HG03521 (cell line): ENCODE measurements at regions not wholly inside any gene's neighbourhood (a gene's known extent, or its start where the extent isn't known, plus 50 kb on each side); places are given as distances from the start of the nearest gene placed in this dataset.
"Not testable (repeated sequence)": the region's sequence is repeated elsewhere in the genome, so short reads cannot be mapped to it uniquely, and the experiment has no call there.

Experiments
- ATAC-seq: cut with Tn5 transposase; IDR thresholded peaks from one replicate; pipeline ENCODE4 v1.9.1; 2021; ENCODE audit warnings: mild to moderate bottlenecking, moderate library complexity; ENCODE audit not compliant: unreplicated experiment

DNA sequence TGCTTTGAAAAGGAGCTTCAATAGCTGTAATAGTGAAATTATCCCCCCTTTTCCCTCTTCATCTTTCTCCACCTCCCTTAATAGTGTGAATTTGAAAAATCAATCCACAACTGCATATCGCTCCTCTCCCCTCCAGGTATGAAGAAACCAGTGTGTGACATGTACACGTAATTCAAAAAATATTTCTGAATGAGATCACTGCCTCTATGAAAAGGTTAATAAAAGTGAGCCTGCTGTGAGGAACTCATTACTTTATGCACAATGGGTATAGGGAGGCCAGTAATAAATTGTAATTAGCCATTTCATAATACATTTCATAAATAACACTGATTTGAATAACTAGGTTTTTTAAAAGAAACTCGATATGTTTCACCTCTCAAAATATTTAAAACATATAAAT lies 209.0 kb upstream of the KYNU start:
- ATAC-seq: no peak

DNA sequence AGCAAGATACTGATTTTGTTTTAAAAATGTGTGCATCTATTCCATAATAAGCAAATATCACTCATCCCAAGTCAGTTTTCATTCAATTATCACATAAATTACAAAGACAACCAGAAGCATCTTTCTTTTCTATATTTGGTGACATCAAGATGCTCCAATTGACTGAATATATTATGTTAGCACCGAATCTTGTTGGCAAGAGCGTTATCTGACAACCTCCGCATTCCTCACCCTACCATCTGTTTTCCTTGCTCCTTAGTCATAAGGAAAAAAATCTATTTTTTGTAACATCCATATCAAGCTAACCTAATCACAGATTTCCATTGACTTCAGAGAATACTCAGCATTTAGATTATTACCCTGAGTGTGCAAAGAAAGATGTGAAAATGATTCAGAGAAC lies 212.2 kb upstream of the KYNU start:
- ATAC-seq: no peak

DNA sequence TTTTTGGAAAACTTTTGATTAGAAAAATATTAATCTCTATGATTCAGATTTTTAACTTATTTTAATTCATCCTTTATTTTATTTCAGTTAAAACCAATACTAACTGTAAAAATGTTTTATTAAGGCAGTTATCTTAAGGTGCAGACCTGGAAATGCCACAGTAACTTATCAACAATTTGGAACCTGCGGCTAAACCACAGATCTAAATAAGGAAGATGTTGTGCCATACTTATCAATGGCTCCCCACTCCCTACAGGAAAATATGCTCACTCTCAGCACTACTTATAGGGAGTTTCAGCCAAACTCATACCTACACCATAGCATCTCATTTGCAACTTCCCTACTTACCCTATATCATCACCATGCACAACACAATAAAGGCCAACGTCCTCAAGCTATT lies 226.9 kb upstream of the KYNU start:
- no peak for ATAC-seq

DNA sequence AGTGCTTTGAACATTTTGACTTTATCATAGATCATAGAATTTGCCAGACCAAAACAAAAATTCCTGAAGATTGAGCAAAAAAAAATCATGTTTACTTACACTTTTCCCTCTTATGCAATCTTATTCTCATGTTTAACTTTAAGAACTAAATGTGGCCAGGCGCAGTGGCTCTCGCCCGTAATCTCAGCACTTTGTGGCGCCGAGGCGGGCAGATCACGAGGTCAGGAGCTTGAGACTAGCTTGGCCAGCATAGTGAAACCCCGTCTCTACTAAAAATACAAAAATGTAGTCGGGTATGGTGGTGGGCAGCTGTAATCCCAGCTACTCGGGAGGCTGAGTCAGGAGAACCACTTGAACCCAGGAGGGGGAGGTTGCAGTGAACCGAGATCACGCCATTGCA lies 227.9 kb upstream of the KYNU start:
- ATAC-seq: no peak

DNA sequence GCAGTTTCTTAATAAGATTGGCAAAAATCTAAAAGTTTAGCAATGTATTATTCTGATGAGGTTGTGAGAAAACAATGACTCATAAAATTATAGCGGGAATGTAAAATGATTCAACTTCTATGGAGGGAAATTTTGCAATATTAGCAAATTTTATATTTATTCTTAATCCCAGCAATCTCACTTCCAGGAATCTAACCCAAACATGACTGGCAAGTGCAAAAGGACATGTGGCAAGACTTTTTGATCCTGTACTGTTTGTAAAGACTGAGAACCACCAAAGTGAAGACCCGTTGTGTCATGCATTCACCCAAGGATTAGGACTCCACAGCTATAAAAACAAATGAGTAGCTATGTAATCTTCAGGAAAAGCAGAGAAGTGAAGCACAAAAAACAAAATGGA lies 234.8 kb upstream of the KYNU start:
- ATAC-seq: no peak

DNA sequence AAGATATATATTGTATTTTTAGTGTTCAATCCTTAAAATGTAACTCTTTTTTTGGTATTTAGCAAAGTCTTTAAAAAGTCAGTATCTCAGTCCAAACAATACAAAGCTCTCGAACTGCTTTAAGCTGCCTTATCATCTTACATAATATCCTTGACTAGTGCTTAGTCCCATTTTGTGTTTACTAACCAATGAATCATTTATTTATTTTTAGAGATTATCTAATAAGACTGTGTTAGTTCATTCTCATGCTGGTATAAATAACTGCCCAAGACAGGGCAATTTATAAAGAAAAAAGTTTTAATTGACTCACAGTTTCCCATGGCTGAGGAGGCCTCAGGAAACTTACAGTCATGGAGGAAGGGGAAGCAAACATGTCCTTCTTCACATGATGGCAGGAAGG lies 248.3 kb upstream of the KYNU start:
- no peak for ATAC-seq

DNA sequence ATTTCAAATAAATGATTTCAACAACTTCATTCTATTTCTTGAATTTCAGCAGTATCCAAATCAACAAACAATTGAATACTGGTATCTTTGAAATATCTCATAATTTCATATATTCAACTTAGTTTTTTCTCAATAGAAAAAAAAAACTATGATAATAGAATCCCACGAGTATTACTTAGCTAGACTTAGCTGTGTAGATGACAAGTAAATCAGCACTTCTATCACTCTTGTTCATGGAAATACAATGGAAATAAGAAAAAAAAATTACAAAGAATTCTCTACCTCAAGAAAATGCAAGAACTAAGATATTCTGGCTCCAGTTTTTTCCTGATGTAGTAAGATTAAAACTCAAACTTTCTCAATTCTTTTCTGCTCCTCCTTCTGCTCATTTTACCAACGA lies 256.2 kb upstream of the KYNU start:
- no peak for ATAC-seq

DNA sequence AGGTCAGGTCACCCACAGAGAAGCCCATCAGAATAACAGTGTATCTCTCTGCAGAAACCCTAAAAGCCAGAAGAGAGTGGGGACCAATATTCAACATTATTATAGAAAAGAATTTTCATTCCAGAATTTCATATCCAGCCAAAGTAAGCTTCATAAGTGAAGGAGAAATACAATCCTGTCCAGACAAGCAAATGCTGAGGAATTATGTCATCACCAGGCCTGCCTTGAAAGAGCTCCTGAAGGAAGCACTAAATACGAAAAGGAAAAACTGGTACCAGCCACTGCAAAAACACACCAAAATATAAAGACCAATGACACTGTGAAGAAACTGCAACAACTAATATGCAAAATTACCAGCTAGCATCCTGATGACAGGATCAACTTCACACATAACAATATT lies 260.0 kb upstream of the KYNU start:
- ATAC-seq: no peak

DNA sequence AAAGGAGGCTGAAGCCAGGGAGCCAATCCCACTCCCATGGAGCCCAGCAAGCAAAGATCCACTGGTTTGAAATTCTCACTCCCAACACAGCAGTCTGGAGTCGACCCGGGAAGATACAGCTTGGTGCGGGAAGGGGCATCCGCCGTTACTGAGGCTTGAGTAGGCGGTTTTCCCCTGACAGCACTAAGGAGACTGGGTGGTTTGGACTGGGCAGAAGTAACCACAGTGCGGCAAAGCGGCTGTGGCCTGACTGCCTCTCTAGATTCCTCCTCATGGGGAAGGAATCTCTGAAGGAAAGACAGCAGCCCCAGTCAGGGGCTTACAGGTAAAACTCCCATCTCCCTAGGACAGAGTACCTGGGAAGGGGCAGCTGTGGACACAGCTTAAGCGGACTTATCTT lies 261.6 kb upstream of the KYNU start:
- ATAC-seq: no peak

DNA sequence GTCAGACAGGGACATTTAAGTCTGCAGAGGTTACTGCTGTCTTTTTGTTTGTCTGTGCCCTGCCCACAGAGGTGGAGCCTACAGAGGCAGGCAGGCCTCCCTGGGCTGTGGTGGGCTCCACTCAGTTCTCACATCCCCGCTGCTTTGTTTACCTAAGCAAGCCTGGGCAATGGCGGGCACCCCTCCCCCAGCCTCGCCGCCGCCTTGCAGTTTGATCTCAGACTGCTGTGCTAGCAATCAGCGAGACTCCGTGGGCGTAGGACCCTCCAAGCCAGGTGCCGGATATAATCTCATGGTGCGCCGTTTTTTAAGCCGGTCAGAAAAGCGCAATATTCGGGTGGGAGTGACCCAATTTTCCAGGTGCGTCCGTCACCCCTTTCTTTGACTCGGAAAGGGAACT lies 264.3 kb upstream of the KYNU start:
- ATAC-seq: not testable (repeated sequence)

DNA sequence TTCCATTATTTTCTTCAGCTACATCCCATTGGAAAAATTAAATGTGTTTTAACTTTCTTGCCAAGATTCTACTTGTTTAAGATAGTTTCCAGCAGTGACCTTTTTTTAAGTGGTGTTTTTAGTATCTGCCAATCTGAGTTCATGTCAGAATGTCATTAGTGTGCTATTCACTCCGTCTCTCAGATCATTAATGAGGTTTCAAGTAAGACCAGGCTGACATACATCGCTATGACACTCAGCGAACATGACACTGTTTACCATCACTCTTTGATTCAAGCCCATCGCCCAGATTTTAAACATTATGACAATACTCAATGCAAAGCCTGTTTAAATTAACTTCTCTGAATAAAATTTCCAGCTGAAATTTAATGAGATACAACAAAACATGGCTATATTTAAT lies 272.0 kb upstream of the KYNU start:
- no peak for ATAC-seq

DNA sequence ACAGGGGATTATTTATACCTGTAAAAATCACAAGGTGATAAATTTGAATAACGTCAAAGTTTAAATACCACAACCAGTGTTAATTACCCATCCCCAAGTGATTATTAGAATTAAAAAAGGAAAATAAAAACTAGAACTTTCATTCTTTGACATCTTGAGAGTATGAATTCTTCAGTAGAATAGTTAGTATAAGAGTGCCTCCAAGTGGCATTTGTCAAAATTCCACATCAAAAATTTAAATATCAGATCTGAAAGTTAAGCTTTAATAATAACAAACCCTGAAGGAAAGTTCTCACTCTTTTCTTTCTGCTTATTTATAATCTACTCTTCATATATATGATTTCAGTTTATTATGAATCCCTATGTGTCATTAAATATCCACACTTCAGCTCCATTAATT lies 273.7 kb upstream of the KYNU start:
- ATAC-seq: no peak

DNA sequence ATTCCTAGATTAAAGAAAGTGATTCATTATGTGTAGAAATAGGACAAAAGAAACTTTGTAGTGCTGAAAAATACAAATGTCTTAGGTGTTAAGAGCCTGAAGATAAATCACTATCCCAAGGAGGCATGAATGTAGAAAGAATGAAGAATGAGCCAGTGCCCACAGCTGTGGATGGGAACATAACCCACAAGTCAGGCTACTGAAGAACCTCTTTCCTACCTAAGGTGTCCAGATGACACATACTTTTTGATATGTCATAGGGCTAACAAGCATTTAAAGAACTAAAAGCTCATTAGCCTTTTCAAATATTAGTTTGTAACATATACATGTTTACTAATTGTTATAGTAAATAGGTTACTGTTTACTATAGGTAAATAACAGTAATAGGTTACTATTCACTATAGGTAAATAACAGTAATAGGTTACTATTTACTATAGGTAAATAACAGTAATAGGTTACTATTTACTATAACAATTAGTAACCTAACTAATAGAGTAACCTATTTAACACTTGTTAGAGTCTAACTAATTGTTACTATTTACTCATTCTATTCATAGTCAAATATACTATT lies 275.0 kb upstream of the KYNU start:
- ATAC-seq: no peak

DNA sequence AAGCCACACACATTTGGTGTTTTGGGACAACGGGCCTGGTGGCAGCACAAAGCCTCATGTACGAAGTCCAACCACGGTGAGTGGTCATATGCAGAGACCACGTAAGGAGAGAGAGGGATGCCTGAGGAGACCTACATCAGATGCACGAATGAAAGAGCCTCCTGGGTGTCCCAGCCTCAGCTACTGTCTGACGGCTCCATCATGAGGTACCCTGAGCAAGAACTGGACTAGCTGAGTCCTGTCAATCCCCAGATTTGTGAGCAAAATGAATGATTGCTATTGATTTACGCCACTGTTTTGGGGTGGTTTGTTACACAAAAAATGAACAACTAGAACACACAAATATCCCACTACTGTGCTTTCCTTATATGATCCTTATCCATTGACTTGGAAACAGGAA lies 275.7 kb upstream of the KYNU start:
- ATAC-seq: no peak

DNA sequence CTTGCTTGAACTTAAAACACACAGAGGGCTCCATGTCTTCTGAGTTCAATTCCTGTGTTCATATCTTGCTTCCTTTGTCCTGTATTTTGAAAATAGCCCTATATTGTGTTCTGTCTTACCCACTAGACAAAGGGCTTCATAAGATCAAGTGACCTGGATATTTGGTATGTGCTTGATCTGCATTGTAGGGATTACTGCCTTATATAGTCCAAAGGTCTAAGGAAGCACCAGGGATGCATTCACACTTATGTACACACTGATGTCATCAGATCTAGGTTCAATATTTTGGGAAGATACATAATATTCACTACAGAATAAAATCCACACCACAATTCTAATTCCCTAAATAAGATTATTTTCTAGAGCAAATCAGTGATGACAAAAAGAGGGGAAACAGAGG lies 278.0 kb upstream of the KYNU start:
- ATAC-seq: no peak

DNA sequence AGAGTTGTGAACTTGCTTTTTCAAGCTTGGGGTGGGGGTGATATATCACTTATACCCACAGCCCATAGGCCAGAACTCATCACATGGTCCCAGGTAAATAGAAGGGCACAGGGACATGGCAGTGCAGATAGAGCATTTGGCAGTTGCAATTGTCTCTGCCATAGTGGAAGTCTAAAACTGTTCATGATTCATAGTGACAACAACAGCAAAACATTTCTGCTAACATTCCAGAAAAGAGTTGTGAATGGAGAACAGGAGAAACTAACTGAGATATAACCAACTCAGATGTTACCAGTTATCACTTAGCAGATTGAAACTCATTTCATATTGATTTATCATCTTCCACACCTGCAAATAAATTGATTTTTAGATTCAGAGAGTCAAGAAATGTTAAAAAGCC lies 278.6 kb upstream of the KYNU start:
- no peak for ATAC-seq

DNA sequence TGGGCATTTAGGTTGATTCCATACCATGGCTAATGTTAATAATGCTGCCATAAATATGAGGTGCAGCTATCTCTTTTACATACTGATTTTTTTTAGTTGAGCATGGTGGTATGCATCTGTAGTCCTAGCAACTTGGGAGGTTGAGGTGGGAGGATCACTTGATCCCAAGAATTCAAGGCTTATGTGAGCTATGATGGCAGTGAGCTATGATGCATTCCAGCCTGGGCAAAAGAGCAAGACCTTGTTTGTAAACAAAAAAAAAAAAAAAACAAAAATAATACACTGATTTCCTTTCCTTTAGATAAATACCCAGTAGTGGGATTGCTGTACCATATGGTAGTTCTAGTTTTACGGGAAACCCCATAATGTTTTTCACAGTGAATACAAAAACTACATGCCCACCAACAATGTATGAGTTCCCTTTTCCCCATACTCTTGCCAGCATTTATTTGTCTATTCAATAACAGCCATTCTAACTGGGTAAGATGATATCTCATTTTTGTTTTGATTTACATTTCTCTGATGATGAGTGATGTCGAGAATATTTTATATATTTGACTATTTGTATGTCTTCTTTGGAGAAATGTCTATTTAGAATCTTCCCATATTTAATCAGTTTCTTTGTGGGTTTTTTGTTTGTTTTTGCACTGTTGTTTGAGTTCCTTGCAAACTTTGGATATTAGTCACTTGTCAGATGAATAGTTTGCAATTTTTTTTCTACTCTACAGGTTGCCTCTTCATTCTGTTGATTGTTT lies 281.0 kb upstream of the KYNU start:
- no peak for ATAC-seq

DNA sequence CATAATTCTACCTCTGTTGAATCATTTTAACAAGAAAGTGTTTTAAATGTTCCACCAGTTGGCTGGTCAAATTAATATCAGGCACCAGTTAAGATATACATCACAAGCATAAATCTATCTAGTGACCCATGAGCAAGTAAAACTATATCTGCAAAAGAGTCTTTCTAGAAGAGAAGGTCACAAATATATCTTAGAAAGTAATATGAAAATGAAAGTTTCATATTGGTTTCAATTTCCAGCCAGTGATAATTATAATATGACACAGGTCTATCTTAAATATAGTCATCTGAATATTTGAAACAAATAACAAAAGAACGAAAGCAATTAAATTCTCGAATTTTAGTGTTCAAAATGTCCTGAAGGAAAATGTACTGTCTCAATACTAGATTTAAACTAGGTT lies 282.5 kb upstream of the KYNU start:
- ATAC-seq: no peak

DNA sequence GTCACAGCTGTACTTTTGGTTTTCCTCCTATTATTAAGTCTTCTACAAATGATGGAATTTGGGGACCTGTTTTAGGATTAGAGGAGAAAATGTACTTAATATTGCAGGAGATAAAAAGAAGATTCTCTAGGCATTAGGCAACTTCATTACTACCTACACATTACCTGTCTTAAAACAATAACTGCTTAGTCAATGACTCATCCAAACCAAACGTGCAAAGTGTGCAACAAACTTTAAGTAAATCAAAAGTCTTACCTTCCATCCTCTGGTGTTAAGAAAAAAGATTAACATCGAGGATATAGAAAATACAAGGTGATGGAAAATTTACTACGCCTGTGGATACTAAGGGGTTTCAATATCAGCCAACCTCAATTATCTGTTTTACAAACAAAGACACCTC lies 285.3 kb upstream of the KYNU start:
- ATAC-seq: no peak

DNA sequence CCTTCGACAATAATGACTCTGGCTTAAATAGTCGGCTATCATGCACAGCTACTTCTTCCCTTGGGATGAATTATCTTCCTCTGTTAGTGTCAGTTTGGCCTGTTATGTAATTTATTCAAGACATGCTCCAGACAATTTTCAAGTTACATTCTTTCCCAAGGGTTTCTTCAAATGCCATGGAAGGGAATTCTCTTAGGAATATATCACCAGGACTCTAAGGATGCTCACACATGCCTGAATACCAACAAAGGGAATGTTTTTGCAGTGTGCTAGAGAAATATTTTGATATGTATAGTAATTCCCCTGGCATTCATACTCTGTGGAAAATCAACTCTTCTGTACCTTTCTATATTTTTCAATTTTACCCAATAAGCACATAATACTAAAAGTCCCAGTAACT lies 286.0 kb upstream of the KYNU start:
- no peak for ATAC-seq

DNA sequence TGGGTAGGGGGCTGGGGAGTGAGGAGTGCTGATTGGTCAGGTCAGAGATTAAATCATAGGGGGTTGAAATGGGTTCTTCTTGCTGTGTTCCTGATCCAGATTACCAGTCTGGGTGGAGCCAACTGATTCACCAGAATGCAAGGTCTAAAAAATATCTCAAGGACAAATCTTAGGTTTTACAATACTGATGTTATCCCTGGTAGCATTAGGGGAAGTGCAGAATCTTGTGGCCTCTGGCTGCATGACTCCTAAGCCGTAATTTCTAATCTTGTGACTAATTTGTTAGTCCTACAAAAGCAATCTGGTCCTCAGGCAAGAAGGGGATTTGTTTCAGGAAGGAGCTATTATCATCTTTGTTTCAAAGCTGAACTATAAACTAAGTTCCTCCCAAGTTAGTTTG lies 289.2 kb upstream of the KYNU start:
- no peak for ATAC-seq

DNA sequence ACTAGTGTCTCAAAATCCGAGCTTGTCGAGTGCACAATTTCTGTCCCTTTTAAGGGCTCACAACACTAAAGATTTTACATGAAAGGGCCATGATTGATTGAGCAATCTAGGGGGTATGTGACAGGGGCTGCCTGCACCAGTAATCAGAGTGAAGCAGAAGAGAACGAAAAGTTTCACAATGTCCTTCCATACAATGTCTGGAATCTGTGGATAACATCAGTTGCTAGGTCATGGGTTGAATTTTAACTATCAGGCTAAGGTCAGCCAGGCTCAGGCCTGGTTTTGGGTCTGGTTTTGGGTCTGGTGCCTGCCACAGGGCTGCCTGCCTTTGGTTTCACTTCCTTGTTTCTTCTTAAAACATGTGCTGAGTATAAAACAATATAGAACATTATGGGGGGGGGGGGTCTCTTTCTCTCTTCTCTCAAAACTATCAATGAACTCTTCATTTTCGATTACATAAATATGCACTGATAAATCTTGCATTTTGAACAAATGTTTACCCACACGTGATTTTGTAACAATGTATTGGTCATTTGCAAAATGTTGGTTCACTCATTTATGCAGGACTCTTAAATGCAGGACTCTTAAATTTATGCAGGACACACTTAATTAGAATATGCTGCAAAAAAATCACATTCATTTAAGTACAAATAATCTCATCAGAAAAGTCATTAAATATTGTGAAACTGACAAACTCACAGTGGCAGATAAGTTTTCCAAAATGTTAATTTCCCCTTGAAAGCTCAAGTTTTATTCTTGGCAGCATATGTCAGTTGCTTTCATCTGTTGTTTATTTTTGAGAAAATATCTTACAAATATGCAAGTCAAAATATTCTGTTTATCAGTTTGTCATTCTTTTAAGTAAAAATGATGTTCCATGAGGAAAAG lies 290.5 kb upstream of the KYNU start:
- no peak for ATAC-seq
